Activated T-helper 17 cell treated with anti-CD3 and anti-CD28 coated beads, Interleukin-2, amount 50 U/mL, for 72 hours (primary cell): ENCODE measurements at regions not wholly inside any gene's neighbourhood (a gene's known extent, or its start where the extent isn't known, plus 50 kb on each side); places are given as distances from the start of the nearest gene placed in this dataset.
A peak's percentile ranks its signal among the peaks of the same experiment; 100 is the strongest.

Source experiments
- ATAC-seq: fragments of 150-1000 bp; cut with Tn5 transposase; replicated peaks from 2 replicates; pipeline ENCODE4 v1.10.0; 2021; ENCODE audit warnings: mild to moderate bottlenecking, moderate library complexity
- H3K27ac Mint-ChIP-seq: one replicate; pipeline ENCODE4 v1.8.0; 2022; ENCODE audit warnings: mixed read lengths
- H3K27me3 Mint-ChIP-seq: one replicate; pipeline ENCODE4 v1.8.0; 2022; ENCODE audit warnings: mixed read lengths
- H3K36me3 Mint-ChIP-seq: one replicate; pipeline ENCODE4 v1.8.0; 2022; ENCODE audit warnings: low read depth, mild to moderate bottlenecking, mixed read lengths
- H3K4me1 Mint-ChIP-seq: one replicate; pipeline ENCODE4 v1.8.0; 2022; ENCODE audit warnings: mixed read lengths
- H3K4me3 Mint-ChIP-seq: one replicate; pipeline ENCODE4 v1.8.0; 2022; ENCODE audit warnings: mild to moderate bottlenecking, mixed read lengths
- H3K9me3 Mint-ChIP-seq: one replicate; pipeline ENCODE4 v1.8.0; 2022; ENCODE audit warnings: mixed read lengths

DNA sequence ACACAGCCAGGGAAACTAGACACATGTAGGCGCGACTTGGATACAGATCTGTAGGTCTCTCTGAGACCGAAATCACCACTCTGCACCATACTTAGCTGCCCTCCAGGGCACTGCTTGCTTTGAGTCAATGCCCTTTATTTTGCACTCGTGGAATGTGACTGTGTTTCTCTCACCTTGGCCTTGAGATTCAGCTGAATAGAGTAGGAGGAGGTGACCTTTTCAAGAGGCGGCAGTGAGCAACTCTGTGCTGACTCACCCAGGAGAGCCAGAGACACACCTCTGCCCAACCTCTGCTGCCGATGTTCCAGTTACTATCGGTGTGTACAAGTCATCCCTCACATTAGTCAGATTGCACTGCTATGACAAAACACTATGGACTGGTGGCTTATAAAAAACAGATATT, 583.4 kb downstream of the VRK1 start:
- peaks cover 38% of the 10 kb centered on the region for H3K4me1 Mint-ChIP-seq

DNA sequence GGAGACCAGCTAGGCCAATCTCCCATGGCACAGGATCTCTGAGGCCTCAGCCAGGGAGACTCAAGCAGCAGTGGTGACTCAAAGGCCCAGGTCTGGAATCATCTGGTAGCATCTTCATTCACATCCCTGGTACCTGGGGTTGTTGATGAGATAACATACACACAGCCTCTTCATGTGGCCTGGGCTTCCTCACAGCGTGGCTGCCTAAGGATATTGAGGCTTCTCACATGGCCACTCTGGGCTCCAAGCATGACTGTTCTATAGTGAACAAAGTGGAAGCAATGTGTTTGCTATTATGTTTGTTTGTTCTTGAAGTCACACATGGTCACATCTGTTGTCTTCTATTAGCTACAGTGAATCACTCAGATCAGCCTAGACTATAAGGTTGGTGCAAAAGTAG, 584.1 kb downstream of the VRK1 start:
- peaks cover 43% of the 10 kb centered on the region for H3K4me1 Mint-ChIP-seq
- peaks cover 4% of the 10 kb centered on the region for H3K27me3 Mint-ChIP-seq
- H3K36me3 Mint-ChIP-seq, result no peaks in the 10 kb centered on the region
- peak overlapping the region; percentile 78 for H3K27ac Mint-ChIP-seq
- H3K9me3 Mint-ChIP-seq, result peaks cover 9% of the 10 kb centered on the region
- peak overlapping the region; percentile 56 for H3K4me3 Mint-ChIP-seq
- ATAC-seq, result no peak

More for the DNA sequence above, 583.4 kb downstream of the VRK1 start:
- Mint-ChIP-seq H3K36me3 (no peaks in the 10 kb centered on the region), H3K27ac (peak overlapping the region; percentile 78), H3K9me3 (peaks cover 6% of the 10 kb centered on the region), H3K4me3 (peak overlapping the region; percentile 56), H3K27me3 (peaks cover under 1% of the 10 kb centered on the region)
- ATAC-seq, result peak; percentile 98

DNA sequence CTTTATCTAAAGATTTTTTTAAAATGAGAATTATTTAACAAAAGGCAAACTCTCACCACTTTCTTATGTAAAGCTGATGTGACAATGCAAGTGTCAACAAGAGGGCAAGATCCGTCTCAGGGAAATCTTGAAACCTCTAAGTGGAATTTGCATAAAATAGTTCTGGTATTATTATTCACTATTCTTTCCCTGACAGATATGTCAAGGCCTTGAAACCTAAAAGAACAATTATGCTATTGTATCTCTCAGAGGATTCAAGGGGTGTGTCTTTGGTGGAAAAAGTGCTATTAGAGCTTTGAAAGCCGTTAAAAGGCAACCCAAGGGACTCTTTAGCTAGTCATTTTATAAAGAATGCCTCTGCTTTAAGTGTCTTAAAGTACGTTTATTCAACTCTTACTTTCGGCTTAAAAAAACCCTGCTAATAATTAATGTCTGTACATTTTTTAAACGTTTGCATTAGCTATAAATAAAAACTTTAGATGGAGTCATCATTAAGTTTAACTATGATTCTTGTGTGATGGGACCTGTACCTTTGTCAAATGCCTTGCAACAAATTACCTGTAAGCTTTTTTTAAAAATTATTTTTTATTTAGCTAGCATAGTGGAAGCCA, 585.5 kb downstream of the VRK1 start:
- no peaks in the 10 kb centered on the region for H3K36me3 Mint-ChIP-seq
- no peak for ATAC-seq
- peaks cover 4% of the 10 kb centered on the region for H3K27me3 Mint-ChIP-seq
- H3K4me3 Mint-ChIP-seq, result no peak overlapping the region
- H3K27ac Mint-ChIP-seq, result no peak overlapping the region
- peaks cover 9% of the 10 kb centered on the region for H3K9me3 Mint-ChIP-seq
- H3K4me1 Mint-ChIP-seq, result peaks cover 48% of the 10 kb centered on the region

GRCh38 chr14:97385727-97386126, 588.5 kb downstream of the VRK1 start:
- Mint-ChIP-seq H3K4me3 (no peak overlapping the region), H3K36me3 (no peaks in the 10 kb centered on the region), H3K27me3 (peaks cover 4% of the 10 kb centered on the region), H3K4me1 (peaks cover 21% of the 10 kb centered on the region), H3K27ac (no peak overlapping the region), H3K9me3 (peaks cover 9% of the 10 kb centered on the region)
- no peak for ATAC-seq

- peaks cover 5% of the 10 kb centered on the region for H3K9me3 Mint-ChIP-seq
- H3K27me3 Mint-ChIP-seq, result peaks cover 4% of the 10 kb centered on the region
- peaks cover 14% of the 10 kb centered on the region for H3K4me1 Mint-ChIP-seq
- H3K4me3 Mint-ChIP-seq, result peak overlapping the region; percentile 64
- no peaks in the 10 kb centered on the region for H3K36me3 Mint-ChIP-seq
- H3K27ac Mint-ChIP-seq, result peak overlapping the region; percentile 80
- ATAC-seq, result peak; percentile 92
These were observed 590.2 kb downstream of the VRK1 start for GRCh38 chr14:97387252-97387874.

DNA sequence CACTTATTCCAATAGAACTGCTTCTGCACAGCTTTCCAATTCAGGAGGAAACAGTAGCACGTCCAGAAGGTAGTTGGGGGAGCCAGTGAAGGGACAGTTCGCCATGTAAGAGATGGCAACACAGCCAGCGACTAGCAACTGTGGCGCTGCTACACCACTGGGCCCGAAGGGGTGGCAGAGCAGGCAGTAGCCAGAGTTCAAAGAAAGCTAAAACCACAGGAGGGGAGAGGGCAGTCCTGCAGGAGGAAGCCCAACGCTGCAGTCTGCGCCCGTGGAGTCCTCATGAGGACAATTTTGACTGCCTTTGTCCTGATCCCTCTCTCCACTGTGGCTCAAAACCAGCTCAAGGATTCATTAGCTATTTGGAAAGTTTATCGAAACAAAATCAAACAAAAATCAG, 591.2 kb downstream of the VRK1 start:
- Mint-ChIP-seq H3K4me3 (no peak overlapping the region), H3K4me1 (peaks cover 14% of the 10 kb centered on the region), H3K36me3 (no peaks in the 10 kb centered on the region), H3K9me3 (peaks cover 5% of the 10 kb centered on the region), H3K27ac (no peak overlapping the region), H3K27me3 (peaks cover 4% of the 10 kb centered on the region)
- no peak for ATAC-seq

- Mint-ChIP-seq H3K27me3 (peaks cover 4% of the 10 kb centered on the region), H3K4me3 (no peak overlapping the region), H3K9me3 (peaks cover 5% of the 10 kb centered on the region), H3K4me1 (peaks cover 14% of the 10 kb centered on the region), H3K27ac (no peak overlapping the region), H3K36me3 (no peaks in the 10 kb centered on the region)
- ATAC-seq, result no peak
These were observed 593.0 kb downstream of the VRK1 start for GRCh38 chr14:97390096-97390724.

GRCh38 chr14:97393244-97393643, 596.1 kb downstream of the VRK1 start:
- no peaks in the 10 kb centered on the region for H3K9me3 Mint-ChIP-seq
- ATAC-seq, result no peak
- H3K4me3 Mint-ChIP-seq, result no peak overlapping the region
- H3K36me3 Mint-ChIP-seq, result no peaks in the 10 kb centered on the region
- no peaks in the 10 kb centered on the region for H3K4me1 Mint-ChIP-seq
- no peak overlapping the region for H3K27ac Mint-ChIP-seq
- H3K27me3 Mint-ChIP-seq, result no peaks in the 10 kb centered on the region

DNA sequence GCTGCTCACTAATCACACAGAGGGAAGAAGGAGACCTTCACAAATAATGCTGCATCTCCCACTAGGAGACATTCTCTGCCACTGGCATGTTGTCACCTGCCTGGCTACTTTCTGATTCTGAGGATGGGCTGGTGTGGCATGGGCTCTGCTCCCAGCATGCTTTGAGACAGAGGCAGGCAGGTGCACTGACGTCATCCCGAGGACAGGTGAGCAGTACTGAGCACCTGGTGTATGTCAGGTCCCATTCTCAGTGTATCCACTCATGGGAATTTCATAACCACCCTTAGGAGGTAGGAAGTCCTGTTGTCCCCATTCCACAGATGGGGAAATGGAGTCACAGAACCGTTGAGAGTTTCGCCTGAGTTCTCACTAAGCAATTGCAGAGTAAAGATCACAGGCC, 597.9 kb downstream of the VRK1 start:
- Mint-ChIP-seq H3K9me3 (no peaks in the 10 kb centered on the region), H3K4me1 (no peaks in the 10 kb centered on the region), H3K27ac (no peak overlapping the region), H3K36me3 (no peaks in the 10 kb centered on the region), H3K27me3 (no peaks in the 10 kb centered on the region), H3K4me3 (no peak overlapping the region)
- ATAC-seq, result no peak

- Mint-ChIP-seq H3K36me3 (no peaks in the 10 kb centered on the region), H3K27ac (no peak overlapping the region), H3K9me3 (no peaks in the 10 kb centered on the region), H3K4me3 (no peak overlapping the region), H3K27me3 (peaks cover 3% of the 10 kb centered on the region), H3K4me1 (peaks cover 5% of the 10 kb centered on the region)
- no peak for ATAC-seq
These were observed 604.5 kb downstream of the VRK1 start for GRCh38 chr14:97401714-97402113.

DNA sequence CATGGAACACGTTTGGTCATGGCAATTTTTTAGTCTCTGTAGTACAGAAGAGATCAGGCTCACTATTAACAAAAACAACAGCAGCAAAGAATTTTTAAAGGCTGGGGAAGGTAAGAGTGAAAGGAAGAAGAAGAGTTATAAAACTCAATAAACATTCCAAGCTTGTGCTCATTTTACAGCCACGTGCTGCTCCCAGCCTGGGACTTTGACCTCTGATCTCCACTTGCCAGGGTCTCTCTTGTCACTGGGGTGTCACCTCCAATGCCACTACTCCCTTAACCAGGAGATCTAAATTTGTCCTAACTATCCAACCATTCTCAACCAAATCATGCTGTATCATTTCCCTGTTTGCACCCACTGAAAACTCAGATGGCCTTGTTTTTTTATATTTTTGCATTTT, 605.1 kb downstream of the VRK1 start:
- Mint-ChIP-seq H3K4me3 (no peak overlapping the region), H3K27me3 (peaks cover 3% of the 10 kb centered on the region), H3K36me3 (no peaks in the 10 kb centered on the region), H3K9me3 (no peaks in the 10 kb centered on the region), H3K4me1 (peaks cover 7% of the 10 kb centered on the region), H3K27ac (peak overlapping the region; percentile 13)
- no peak for ATAC-seq

DNA sequence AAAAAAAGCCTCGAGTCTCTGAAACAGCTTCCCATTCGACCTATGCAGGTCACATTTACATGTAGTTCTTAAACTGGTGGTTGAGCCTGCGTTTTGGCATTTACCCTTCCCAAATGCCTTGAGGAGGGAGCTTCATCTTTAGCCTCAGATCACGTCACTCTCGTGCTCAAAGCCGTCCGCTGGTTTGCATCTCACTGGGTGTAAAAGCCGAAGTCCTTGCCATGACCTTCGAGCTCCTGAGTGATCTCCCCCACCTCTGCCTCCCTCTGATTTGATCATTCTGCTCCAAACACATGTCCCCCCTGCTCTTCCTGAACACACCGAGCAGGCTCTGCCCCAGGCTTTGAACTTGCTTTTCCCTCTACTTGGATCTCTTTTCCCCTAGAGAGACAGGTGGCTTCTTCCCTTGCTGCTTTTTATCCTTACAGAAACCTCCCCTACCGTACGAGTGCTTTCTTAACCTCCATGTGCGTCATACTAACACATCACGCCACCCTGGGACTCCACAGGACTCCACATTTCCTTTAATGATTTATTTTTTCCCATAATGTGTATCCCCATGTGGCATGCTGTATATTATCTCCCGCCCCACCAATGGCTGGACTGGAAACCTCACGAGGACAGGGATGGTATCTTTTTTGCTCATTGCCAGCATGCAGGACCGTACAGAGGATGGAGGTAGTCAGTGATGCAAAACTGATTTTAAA, 610.7 kb downstream of the VRK1 start:
- Mint-ChIP-seq H3K4me1 (peaks cover 26% of the 10 kb centered on the region), H3K27ac (peak overlapping the region; percentile 91), H3K36me3 (peaks cover 5% of the 10 kb centered on the region), H3K9me3 (no peaks in the 10 kb centered on the region), H3K4me3 (no peak overlapping the region), H3K27me3 (peaks cover under 1% of the 10 kb centered on the region)
- ATAC-seq, result peak; percentile 25

- Mint-ChIP-seq H3K27ac (peak overlapping the region; percentile 91), H3K4me3 (no peak overlapping the region), H3K9me3 (no peaks in the 10 kb centered on the region), H3K36me3 (peaks cover 5% of the 10 kb centered on the region), H3K4me1 (peaks cover 24% of the 10 kb centered on the region), H3K27me3 (no peaks in the 10 kb centered on the region)
- ATAC-seq, result peak; percentile 28
These were observed 611.3 kb downstream of the VRK1 start for GRCh38 chr14:97408503-97408902.

GRCh38 chr14:97408937-97409815, 612.0 kb downstream of the VRK1 start:
- H3K27me3 Mint-ChIP-seq, result no peaks in the 10 kb centered on the region
- H3K4me1 Mint-ChIP-seq, result peaks cover 24% of the 10 kb centered on the region
- peak overlapping the region; percentile 91 for H3K27ac Mint-ChIP-seq
- peak; percentile 90 for ATAC-seq
- H3K36me3 Mint-ChIP-seq, result peaks cover 5% of the 10 kb centered on the region
- no peak overlapping the region for H3K4me3 Mint-ChIP-seq
- no peaks in the 10 kb centered on the region for H3K9me3 Mint-ChIP-seq
